ENCODE measurements at regions not wholly inside any gene's neighbourhood (a gene's known extent, or its start where the extent isn't known, plus 50 kb on each side); places are given as distances from the start of the nearest gene placed in this dataset.
A peak's percentile ranks its signal among the peaks of the same experiment; 100 is the strongest.

DNA sequence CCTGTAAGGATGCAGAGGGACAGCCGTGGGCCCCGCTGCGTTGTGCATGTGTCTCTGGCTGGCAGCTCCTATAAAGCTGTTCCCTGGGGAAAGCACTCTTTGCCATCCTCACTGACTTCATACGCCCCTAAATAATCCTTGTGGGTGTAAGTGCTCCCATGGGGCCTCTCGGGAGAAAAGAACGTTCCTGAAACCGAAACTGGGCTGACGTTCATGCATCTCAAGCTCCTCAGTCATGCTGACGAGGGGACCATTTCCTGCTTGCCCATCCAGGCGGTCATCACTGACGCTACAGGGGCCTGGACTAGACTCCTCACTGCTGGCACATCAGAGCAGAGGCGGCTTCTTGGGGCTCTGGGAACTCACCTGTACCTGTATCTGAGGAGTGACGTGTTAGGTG, 73.1 kb upstream of the USP24 start:
- H3K27me3 Mint-ChIP-seq (ENCODE audit: unreplicated experiment) = no peaks in the 10 kb centered on the region

DNA sequence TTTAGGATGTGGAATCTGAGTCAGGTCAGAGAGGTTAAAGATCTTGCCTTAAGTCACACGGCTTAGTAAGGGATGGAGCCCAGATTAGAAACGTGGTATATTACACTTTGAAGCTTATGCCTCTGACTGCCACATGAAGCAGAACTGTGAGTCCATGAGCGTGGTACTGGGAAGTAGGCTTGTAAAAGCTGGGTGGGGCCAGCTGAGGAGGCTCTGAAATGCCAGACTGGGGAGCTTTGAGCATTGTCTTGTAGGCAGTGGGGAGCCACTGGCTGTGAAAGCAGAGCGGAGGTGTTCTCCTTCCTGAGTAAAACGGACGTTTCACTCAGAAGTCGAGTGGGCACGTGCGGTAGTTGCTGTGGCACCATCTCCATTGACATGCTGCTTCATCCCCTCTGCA, 72.6 kb upstream of the USP24 start:
- DNase-seq (ENCODE audit: low spot score) = no peak
- TF ChIP-seq, protein P1, sequence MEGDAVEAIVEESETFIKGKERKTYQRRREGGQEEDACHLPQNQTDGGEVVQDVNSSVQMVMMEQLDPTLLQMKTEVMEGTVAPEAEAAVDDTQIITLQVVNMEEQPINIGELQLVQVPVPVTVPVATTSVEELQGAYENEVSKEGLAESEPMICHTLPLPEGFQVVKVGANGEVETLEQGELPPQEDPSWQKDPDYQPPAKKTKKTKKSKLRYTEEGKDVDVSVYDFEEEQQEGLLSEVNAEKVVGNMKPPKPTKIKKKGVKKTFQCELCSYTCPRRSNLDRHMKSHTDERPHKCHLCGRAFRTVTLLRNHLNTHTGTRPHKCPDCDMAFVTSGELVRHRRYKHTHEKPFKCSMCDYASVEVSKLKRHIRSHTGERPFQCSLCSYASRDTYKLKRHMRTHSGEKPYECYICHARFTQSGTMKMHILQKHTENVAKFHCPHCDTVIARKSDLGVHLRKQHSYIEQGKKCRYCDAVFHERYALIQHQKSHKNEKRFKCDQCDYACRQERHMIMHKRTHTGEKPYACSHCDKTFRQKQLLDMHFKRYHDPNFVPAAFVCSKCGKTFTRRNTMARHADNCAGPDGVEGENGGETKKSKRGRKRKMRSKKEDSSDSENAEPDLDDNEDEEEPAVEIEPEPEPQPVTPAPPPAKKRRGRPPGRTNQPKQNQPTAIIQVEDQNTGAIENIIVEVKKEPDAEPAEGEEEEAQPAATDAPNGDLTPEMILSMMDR (IDR thresholded peaks at IDR 0.05; ENCODE audit: unreplicated experiment) = no peak
- Mint-ChIP-seq H3K36me3 (ENCODE audit: low read depth, unreplicated experiment) (no peaks in the 10 kb centered on the region), H3K27me3 (ENCODE audit: unreplicated experiment) (no peaks in the 10 kb centered on the region), H3K4me3 (ENCODE audit: unreplicated experiment) (no peak overlapping the region), H3K9me3 (ENCODE audit: unreplicated experiment) (no peaks in the 10 kb centered on the region), H3K27ac (ENCODE audit: unreplicated experiment) (no peak overlapping the region), H3K4me1 (ENCODE audit: unreplicated experiment) (no peaks in the 10 kb centered on the region)

More for the DNA sequence above, 73.1 kb upstream of the USP24 start:
- no peak for DNase-seq (ENCODE audit: low spot score)
- Mint-ChIP-seq H3K27ac (ENCODE audit: unreplicated experiment) (no peak overlapping the region), H3K4me3 (ENCODE audit: unreplicated experiment) (no peak overlapping the region), H3K9me3 (ENCODE audit: unreplicated experiment) (no peaks in the 10 kb centered on the region), H3K4me1 (ENCODE audit: unreplicated experiment) (no peaks in the 10 kb centered on the region), H3K36me3 (ENCODE audit: low read depth, unreplicated experiment) (no peaks in the 10 kb centered on the region)
- TF ChIP-seq, protein P1 (IDR thresholded peaks at IDR 0.05; ENCODE audit: unreplicated experiment) = no peak

DNA sequence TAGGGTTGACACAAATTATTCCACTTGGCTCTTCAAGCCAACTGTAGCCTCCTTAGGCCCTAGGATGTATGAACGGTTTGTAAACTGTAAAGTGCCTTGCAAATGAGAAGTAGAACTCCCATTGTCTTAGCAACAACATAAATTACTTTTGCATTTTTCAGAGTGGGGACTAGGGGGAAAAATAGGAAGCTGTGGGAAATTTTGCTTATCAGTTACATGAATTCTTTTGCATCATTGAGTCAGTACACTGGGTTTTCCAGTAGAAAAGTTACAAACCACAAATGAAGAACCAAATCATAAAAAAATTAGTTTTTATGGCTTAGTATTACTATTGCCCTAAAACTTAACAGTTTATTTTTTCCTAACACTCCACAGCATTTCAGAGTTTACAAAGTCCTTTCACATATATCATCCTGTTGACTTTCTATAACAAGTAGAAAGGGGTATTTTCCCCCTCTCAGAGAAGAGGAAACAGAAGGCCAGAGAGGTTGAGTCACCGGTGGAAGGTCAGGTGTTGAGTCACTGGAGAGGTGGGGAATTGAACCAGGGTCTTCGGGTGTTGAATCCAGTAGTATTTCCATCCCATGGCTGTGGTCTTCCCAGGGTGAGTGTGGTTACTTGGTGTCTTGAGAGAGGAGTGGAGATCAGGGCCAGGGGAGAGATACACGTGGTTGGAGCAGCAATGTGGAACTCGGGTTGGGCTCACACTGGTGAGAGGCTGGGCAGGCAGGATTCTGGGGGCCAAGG, 71.9 kb upstream of the USP24 start:
- Mint-ChIP-seq H3K4me1 (ENCODE audit: unreplicated experiment) (no peaks in the 10 kb centered on the region), H3K9me3 (ENCODE audit: unreplicated experiment) (no peaks in the 10 kb centered on the region), H3K4me3 (ENCODE audit: unreplicated experiment) (no peak overlapping the region), H3K27me3 (ENCODE audit: unreplicated experiment) (no peaks in the 10 kb centered on the region), H3K27ac (ENCODE audit: unreplicated experiment) (no peak overlapping the region), H3K36me3 (ENCODE audit: low read depth, unreplicated experiment) (no peaks in the 10 kb centered on the region)
- TF ChIP-seq, protein P1 (IDR thresholded peaks at IDR 0.05; ENCODE audit: unreplicated experiment) = no peak
- no peak for DNase-seq (ENCODE audit: low spot score)

DNA sequence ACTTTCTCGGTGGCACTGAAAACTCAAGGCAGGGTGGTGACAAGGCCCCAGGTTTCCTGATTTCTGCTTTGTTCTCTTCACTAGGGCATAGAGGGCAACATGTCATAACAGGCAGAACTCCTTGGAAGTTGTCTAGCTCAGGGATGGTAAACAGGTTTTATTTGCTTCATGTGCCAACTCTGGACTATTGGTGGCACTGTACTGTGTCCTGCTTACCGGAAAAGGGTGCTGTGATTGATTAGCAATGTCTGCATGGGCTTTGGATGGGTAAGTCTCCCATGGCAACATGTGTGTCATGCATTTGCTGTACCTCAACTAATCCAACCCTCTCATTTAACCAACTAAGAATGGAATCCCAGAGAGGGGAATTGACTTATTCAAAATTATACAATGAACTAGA, 70.7 kb upstream of the USP24 start:
- TF ChIP-seq, protein P1 (IDR thresholded peaks at IDR 0.05; ENCODE audit: unreplicated experiment) = no peak
- Mint-ChIP-seq H3K9me3 (ENCODE audit: unreplicated experiment) (no peaks in the 10 kb centered on the region), H3K4me3 (ENCODE audit: unreplicated experiment) (no peak overlapping the region), H3K27me3 (ENCODE audit: unreplicated experiment) (no peaks in the 10 kb centered on the region), H3K36me3 (ENCODE audit: low read depth, unreplicated experiment) (no peaks in the 10 kb centered on the region), H3K27ac (ENCODE audit: unreplicated experiment) (no peak overlapping the region), H3K4me1 (ENCODE audit: unreplicated experiment) (no peaks in the 10 kb centered on the region)
- no peak for DNase-seq (ENCODE audit: low spot score)

DNA sequence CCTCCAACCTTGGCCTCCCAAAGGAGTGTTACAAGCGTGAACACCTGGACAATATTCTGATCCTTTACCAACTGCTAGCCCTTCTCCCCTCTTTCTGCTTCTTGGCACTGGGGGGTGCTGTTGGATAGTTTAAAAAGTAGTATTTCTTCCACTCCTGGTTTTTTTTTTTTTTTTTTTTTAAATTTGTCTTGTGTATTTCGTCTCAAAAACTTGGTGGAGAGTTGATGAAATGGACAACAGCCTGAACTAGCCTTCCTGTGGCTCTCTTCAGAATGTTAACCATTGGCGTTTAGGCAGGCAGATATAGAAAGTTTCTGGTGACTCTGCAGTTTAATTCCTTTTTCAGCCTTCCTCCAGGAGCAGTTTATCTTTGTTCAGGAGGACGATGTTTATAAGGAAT, 69.7 kb upstream of the USP24 start:
- Mint-ChIP-seq H3K4me3 (ENCODE audit: unreplicated experiment) (no peak overlapping the region), H3K4me1 (ENCODE audit: unreplicated experiment) (no peaks in the 10 kb centered on the region), H3K36me3 (ENCODE audit: low read depth, unreplicated experiment) (no peaks in the 10 kb centered on the region), H3K27me3 (ENCODE audit: unreplicated experiment) (no peaks in the 10 kb centered on the region), H3K27ac (ENCODE audit: unreplicated experiment) (no peak overlapping the region), H3K9me3 (ENCODE audit: unreplicated experiment) (no peaks in the 10 kb centered on the region)
- DNase-seq (ENCODE audit: low spot score) = peak; percentile 42
- TF ChIP-seq, protein P1 (IDR thresholded peaks at IDR 0.05; ENCODE audit: unreplicated experiment) = peak; percentile 44

Data from endothelial cell (in vitro differentiated cells).